ENCODE measurements at regions not wholly inside any gene's neighbourhood (a gene's known extent, or its start where the extent isn't known, plus 50 kb on each side); places are given as distances from the start of the nearest gene placed in this dataset.
"Not testable (repeated sequence)": the region's sequence is repeated elsewhere in the genome, so short reads cannot be mapped to it uniquely, and the experiment has no call there.

DNA sequence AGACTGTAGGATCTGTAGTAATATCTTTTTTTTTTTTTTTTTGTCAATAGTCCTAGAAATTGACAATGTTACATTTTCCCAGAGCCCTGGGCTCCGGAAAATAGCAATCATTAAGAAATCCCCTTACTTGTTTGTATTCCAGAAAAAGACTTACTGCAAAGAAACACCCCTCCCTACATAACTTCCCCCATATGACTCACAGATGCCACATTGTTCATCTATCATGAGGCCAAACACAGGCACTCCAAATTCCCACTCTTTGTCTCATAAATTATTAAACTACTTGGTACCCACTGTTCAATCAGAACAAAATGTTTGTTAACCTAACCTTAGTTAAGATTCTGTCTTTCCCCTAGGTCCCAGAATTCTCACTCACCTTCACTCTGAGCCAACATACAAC is 53.5 kb downstream of the TEX51 start:
- DNase-seq (ENCODE audit: low read depth in 2 of 3, low spot score in 2 of 3) = no peak

DNA sequence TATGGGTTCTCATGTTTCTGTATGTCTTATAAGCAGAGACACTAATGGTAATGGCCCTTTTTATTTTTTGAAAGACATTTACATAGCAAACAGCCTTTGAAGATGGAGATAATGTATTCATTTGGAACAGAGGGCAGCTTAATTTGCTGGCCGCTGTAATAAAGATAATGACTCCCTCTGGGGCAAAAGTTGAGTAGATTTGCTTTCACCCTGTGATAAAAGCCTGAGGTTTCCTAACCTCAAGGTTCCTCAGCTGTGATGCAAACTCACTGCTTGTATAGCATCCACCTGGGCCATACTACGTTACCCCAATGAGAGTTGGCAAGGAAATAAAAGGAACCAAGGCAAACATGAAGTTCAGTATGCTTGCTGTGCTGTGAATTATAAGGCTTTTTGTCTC is 54.8 kb downstream of the TEX51 start:
- DNase-seq (ENCODE audit: low read depth in 2 of 3, low spot score in 2 of 3) = no peak

DNA sequence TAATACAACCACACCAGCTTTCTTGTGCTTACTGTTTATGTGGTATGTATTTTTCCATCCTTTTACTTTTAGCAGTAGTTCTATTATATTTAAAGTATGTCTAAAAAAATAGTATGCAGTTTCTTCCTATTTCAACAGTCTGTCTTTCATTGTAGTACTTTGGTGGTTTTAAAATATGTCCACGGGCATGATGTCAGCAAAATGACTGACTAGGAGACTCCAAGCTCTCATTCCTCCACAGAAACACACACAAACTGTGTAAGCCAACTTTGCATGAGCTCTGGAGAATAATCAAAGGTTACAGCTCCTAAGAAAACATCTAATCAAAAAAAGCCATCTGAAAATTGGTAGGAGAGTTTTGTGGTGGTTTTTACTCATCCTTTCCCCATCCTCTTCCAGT is 56.1 kb downstream of the TEX51 start:
- no peak for DNase-seq (ENCODE audit: low read depth in 2 of 3, low spot score in 2 of 3)

DNA sequence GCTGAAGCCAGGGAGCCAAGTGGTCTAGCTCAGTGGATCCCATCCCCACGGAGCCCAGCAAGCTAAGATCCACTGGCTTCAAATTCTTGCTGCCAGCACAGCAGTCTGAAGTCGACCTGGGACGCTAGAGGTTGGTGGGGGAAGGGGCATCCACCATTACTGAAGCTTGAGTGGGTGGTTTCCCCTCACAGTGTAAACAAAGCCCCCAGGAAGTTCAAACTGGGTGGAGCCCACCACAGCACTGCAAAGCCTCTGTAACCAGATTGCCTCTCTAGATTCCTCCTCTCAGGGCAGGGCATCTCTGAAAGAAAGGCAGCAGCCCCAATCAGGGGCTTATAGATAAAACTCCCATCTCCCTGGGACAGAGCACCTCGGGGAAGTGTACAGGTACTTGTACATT is 58.1 kb downstream of the TEX51 start:
- DNase-seq (ENCODE audit: low read depth in 2 of 3, low spot score in 2 of 3) = not testable (repeated sequence)

DNA sequence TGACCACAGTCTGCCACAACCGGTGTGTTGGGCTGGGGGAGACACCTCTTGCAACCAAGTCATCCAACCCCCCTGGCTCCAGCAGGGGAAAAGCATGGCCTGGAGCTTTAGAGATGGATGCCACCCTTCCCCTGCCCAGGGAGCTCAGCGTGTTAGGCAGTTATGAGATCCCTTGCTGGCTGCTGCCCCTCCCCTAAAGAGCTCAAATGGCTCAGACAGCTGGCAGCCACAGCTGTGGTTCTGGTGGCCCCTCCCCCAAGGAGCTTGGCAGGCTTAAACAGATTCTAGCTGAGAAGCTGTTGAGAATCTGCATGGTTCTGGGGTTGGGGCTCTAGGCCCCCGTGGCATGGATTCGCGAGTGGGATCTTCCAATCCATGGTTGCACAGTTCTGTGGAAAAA is 64.7 kb downstream of the TEX51 start:
- no peak for DNase-seq (ENCODE audit: low read depth in 2 of 3, low spot score in 2 of 3)

GRCh38 chr2:126966601-126967000 is 67.9 kb downstream of the TEX51 start:
- DNase-seq (ENCODE audit: low read depth in 2 of 3, low spot score in 2 of 3) = no peak

DNA sequence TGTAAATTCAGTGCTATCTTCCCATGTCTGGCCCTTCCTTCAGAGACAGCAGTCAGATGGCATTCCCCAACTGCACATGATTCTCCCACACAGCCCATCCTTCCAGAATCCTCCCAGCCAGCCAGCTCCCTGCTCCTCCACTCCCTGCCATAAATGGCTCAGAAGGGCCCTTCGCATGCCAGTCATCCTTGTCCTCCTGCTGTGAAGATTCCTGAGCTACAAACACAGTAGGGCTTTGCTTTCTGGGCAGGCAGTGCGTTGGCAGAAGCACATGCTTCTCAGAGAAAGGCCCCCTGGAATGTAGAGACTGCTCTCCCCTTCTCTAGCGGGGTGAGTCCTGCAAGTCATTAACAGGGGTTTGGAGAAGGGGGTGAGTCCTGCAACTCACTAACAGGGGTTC is 71.9 kb downstream of the TEX51 start:
- DNase-seq (ENCODE audit: low read depth in 2 of 3, low spot score in 2 of 3) = no peak

GRCh38 chr2:126971162-126971480 is 72.4 kb downstream of the TEX51 start:
- DNase-seq (ENCODE audit: low read depth in 2 of 3, low spot score in 2 of 3) = no peak

- peak; percentile 26 to 49 (median 45) for DNase-seq (ENCODE audit: low read depth in 2 of 3, low spot score in 2 of 3)
Observed at GRCh38 chr2:126971481-126972278, 73.0 kb downstream of the TEX51 start.

DNA sequence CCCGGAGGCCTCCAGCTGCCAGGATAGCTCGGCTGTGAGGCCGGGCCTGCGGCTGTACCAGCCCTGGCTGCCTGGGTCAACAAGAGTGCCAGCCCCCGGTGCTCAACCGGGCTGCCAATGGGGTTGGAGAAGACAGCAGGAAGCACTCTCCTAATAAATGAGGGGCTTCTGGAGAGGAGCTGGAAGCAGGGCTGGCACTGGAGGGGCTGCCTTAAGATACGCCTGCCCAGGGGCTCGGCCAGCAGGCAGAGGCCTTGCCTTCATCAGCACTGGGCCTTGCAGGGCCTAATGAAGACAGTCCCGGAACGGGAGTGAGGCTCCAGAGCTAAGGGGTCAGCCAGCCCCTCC is 73.6 kb downstream of the TEX51 start:
- DNase-seq (ENCODE audit: low read depth in 2 of 3, low spot score in 2 of 3) = no peak

- DNase-seq (ENCODE audit: low read depth in 2 of 3, low spot score in 2 of 3) = no peak
Observed at GRCh38 chr2:126973745-126974144, 75.1 kb downstream of the TEX51 start.

DNA sequence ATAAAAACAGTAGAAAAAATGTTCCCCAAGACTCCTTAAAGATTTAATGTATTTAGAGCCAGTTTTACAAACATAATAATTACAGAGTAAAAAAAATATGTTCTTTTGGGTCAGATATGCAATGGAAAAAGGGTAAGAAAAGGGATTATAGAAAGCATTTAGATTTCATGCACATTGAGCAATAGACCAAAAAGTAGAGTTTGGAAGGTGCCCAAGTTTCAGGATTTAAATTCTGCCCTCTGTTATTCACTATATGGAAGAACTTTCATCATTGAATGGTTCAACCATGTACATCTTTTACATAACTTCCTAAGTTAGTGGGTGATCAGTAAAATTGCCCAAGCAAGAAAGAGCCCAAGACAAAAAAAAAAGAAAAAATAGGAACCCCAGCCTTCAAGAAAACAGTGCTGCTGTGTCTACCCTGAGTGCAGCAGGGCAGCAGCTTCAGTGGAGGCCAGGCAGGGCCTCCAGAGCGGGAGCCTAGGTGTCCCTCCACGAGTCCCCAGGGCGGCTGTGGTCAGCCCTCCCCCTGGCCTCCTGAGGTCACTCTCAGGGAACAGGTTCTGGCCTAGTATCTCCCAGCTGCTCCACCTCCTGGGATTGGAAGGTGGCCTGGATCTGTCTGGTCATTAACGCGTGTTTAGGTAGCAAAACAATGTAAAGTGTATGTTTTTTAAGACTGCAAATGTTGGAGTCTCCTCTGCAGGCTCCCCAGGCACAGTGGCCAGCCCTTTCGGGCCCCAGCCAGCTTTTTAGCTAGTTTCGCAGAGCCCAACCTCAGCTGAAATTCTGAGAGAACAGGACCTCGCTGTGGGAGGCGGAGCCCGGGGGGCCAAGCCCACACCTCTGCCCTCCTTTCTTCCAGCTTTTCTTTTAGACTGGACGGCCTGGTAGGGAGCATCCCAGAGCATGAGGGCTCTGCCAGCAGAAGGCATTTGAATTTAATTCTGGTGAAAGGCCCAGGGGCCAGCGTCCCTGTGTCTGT is 77.3 kb downstream of the TEX51 start:
- DNase-seq (ENCODE audit: low read depth in 2 of 3, low spot score in 2 of 3) = no peak

GRCh38 chr2:126976721-126977328 is 78.1 kb downstream of the TEX51 start:
- DNase-seq (ENCODE audit: low read depth in 2 of 3, low spot score in 2 of 3) = no peak

DNA sequence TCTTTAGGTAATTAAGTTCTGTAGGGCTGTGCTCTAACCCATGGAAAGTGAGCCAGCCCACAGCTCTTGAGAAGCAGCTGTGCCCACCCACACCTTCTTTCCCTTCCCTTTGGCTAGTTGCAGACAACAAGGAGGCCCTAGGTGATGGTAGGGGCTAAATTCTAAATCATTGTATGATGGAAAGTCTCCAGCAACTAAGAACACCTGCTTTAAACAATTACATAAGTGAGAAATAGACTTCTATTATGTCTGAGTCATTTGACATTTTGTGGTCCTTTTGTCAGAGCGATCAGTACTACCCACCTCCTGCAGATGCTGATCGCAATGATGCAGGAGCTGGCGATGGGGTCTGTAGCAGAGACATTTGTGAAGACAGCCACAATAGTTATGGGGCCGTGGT is 79.6 kb downstream of the TEX51 start:
- no peak for DNase-seq (ENCODE audit: low read depth in 2 of 3, low spot score in 2 of 3)

- no peak for DNase-seq (ENCODE audit: low read depth in 2 of 3, low spot score in 2 of 3)
Observed at GRCh38 chr2:126979039-126980003, 80.6 kb downstream of the TEX51 start.

- DNase-seq (ENCODE audit: low read depth in 2 of 3, low spot score in 2 of 3) = no peak
Observed at GRCh38 chr2:126981476-126981875, 82.8 kb downstream of the TEX51 start.

DNA sequence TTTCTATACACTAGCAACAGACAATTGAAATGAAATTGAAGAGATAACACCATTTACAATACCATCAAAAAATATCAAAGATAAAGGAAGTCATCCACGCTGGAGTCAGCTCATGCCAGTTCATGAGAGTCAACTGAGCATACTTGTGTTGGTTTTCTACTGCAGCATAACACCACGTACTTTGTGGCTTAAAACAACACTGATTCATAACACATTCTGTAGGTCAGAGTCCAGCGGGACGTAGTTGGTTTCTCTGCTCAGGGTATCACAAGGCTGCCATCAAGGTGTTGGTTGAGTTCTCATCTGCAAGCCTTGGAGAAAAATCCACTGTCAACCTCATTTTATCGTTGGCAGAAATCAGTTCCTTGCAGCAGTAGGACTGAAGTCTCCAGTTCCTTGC is 84.2 kb downstream of the TEX51 start:
- no peak for DNase-seq (ENCODE audit: low read depth in 2 of 3, low spot score in 2 of 3)

DNA sequence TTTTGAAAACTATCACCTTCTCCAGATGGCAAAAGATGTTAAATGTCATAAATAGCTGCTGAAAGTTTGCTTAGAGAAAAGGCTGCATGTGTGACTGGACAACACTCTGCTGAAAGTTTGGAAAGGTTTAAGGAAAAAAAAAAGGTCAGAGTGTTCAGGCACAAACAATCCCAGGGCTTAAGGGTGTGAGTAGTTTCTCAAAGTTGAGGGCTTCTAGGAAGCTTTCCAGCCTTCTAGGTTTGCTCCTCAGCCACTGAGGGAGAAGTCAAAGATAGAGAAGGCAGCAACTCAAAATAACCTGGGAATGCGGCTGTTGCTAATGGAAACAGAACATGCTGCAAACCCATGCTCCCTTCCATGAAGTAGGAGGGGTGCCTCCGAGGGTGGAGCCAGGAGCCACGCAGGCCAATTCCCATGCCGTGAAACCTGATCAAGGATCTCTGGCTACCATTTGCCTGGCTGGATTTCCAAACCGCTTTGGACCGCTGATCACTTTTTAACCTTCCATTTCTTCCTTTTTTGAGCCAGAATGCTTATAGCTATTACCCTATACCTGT is 88.0 kb downstream of the TEX51 start:
- no peak for DNase-seq (ENCODE audit: low read depth in 2 of 3, low spot score in 2 of 3)

DNA sequence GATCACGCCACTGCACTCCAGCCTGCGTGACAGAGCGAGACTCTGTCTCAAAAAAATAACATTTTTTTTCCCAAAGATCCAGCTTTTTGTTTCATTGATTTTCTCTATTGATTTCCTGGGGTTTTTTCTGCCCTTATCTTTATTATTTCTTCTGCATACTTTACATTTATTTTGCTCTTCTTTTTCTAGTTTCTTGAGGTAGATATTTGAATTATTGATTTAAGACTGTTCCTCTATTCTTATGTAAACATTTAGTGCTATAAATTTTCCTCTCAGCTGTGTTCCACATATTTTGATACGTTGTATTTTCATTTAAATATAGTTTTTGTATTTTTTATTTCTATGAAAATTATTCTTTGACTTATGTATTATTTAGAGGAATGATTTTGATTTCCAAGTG is 89.8 kb downstream of the TEX51 start:
- DNase-seq (ENCODE audit: low read depth in 2 of 3, low spot score in 2 of 3) = no peak

- DNase-seq (ENCODE audit: low read depth in 2 of 3, low spot score in 2 of 3) = not testable (repeated sequence)
Observed at GRCh38 chr2:126989064-126989463, 90.4 kb downstream of the TEX51 start.

DNA sequence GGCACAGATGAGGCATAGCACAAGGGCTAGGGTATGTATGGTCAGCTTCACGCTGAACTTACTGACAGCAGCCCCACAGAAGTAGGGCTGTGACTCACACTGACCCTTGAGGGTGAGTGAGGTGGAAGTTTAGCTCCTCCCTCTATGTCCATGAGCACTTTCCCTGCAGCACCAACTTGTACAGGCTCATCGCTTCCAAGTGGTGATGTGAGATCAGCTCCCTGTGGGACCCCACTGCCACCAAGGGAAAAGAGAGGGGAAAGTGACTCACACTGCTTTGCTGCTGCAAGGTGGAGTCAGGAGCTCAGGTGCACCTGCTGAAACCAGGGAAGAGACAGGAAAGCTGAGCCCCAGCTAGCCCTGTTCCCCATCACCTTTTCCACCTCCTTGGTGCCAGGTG is 91.5 kb downstream of the TEX51 start:
- DNase-seq (ENCODE audit: low read depth in 2 of 3, low spot score in 2 of 3) = no peak

Data from activated CD8-positive, alpha-beta memory T cell treated with anti-CD3 and anti-CD28 coated beads for 48 hours (primary cell).